Trophoblast cell (in vitro differentiated cells and primary cell): ENCODE measurements at regions not wholly inside any gene's neighbourhood (a gene's known extent, or its start where the extent isn't known, plus 50 kb on each side); places are given as distances from the start of the nearest gene placed in this dataset.

Source experiments
- DNase-seq, 2 donors: peaks; one replicate each; pipeline ENCODE4 v3.0.0-alpha.2; 2016
- H2AFZ ChIP-seq: 2 replicates; pipeline ENCODE4 v1.6.1; 2013; ENCODE audit warnings: low read length, moderate library complexity, mild to moderate bottlenecking; ENCODE audit not compliant: insufficient read depth, poor library complexity
- H2AK5ac ChIP-seq: 2 replicates; pipeline ENCODE4 v1.6.1; 2013; ENCODE audit warnings: mild to moderate bottlenecking, low read length
- H2BK120ac ChIP-seq: 2 replicates; pipeline ENCODE4 v1.6.1; 2013; ENCODE audit warnings: low read length, mild to moderate bottlenecking, moderate library complexity; ENCODE audit not compliant: insufficient read depth, poor library complexity
- H2BK12ac ChIP-seq: 2 replicates; pipeline ENCODE4 v1.6.1; 2013; ENCODE audit warnings: mild to moderate bottlenecking, low read length, moderate library complexity
- H2BK5ac ChIP-seq: 2 replicates; pipeline ENCODE4 v1.6.1; 2013; ENCODE audit warnings: low read length, low read depth, moderate library complexity, mild to moderate bottlenecking; ENCODE audit not compliant: poor library complexity
- H3K14ac ChIP-seq: 2 replicates; pipeline ENCODE4 v1.6.1; 2013; ENCODE audit warnings: mild to moderate bottlenecking, low read length
- H3K18ac ChIP-seq: 2 replicates; pipeline ENCODE4 v1.6.1; 2013; ENCODE audit warnings: mild to moderate bottlenecking, low read length
- H3K23ac ChIP-seq: 2 replicates; pipeline ENCODE4 v1.6.1; 2013; ENCODE audit warnings: low read length
- H3K27ac ChIP-seq: 2 replicates; pipeline ENCODE4 v1.5.1; 2013; ENCODE audit warnings: low read depth, mild to moderate bottlenecking, inconsistent platforms, low read length, moderate library complexity
- H3K27me3 ChIP-seq: 2 replicates; pipeline ENCODE4 v1.6.1; 2013; ENCODE audit warnings: inconsistent platforms, mild to moderate bottlenecking, low read length, moderate library complexity; ENCODE audit not compliant: insufficient read depth
- H3K36me3 ChIP-seq, 2 experiments: 1 replicate in 1 of 2; 2 replicates in 1 of 2; pipeline ENCODE4 v1.6.1; 2013; ENCODE audit warnings: low read length in 2 of 2, mild to moderate bottlenecking in 2 of 2, moderate library complexity in 1 of 2; ENCODE audit not compliant: insufficient read depth in 2 of 2, control insufficient read depth in 1 of 2
- H3K4ac ChIP-seq: 2 replicates; pipeline ENCODE4 v1.6.1; 2013; ENCODE audit warnings: low read depth, mild to moderate bottlenecking, low read length, moderate library complexity
- H3K4me1 ChIP-seq, 2 experiments: 1 replicate in 1 of 2; 2 replicates in 1 of 2; pipeline ENCODE4 v1.6.1; 2013; ENCODE audit warnings: low read length in 2 of 2, mild to moderate bottlenecking in 2 of 2, moderate library complexity in 1 of 2; ENCODE audit not compliant: insufficient read depth in 2 of 2, control insufficient read depth in 1 of 2
- H3K4me2 ChIP-seq: 2 replicates; pipeline ENCODE4 v1.6.1; 2013; ENCODE audit warnings: inconsistent platforms, mild to moderate bottlenecking, low read length, moderate library complexity
- H3K4me3 ChIP-seq: 2 replicates; pipeline ENCODE4 v1.5.1; 2013; ENCODE audit warnings: mild to moderate bottlenecking, low read depth, low read length, inconsistent platforms
- H3K79me1 ChIP-seq: one replicate; pipeline ENCODE4 v1.6.1; 2013; ENCODE audit warnings: low read length
- H3K79me2 ChIP-seq: 2 replicates; pipeline ENCODE4 v1.6.1; 2013; ENCODE audit warnings: low read length, mild to moderate bottlenecking; ENCODE audit not compliant: control insufficient read depth, insufficient read depth, poor library complexity
- H3K9ac ChIP-seq: 2 replicates; pipeline ENCODE4 v1.6.1; 2013; ENCODE audit warnings: mild to moderate bottlenecking, low read length
- H3K9me3 ChIP-seq: 2 replicates; pipeline ENCODE4 v1.6.1; 2013; ENCODE audit warnings: low read depth, mild to moderate bottlenecking, control low read depth, inconsistent platforms, low read length; ENCODE audit not compliant: insufficient read depth
- H4K12ac ChIP-seq: 2 replicates; pipeline ENCODE4 v1.6.1; 2013; ENCODE audit warnings: low read depth, mild to moderate bottlenecking, low read length, moderate library complexity
- H4K8ac ChIP-seq: 2 replicates; pipeline ENCODE4 v1.6.1; 2013; ENCODE audit warnings: low read depth, mild to moderate bottlenecking, low read length, moderate library complexity
- H4K91ac ChIP-seq: one replicate; pipeline ENCODE4 v1.6.1; 2013; ENCODE audit warnings: low read depth, mild to moderate bottlenecking, low read length, moderate library complexity
- WGBS: extraction: QIAGEN DNeasy Blood & Tissue Kit; methylation state at CpG from one replicate; pipeline ENCODE4 v1.1.7; 2013; ENCODE audit warnings: missing lambda C conversion rate; ENCODE audit not compliant: insufficient read length, insufficient coverage; ENCODE audit errors: extremely low coverage; 5-methylcytosine and 5-hydroxymethylcytosine counted together

- peaks cover 0 to 5% of the 10 kb centered on the region in 2 experiments for H3K4me1 ChIP-seq
- no peak overlapping the region for H4K12ac ChIP-seq
- H3K4me3 ChIP-seq, result no peak overlapping the region
- H4K8ac ChIP-seq, result no peak overlapping the region
- no peak overlapping the region for H3K23ac ChIP-seq
- no peak overlapping the region for H3K18ac ChIP-seq
- H2BK5ac ChIP-seq, result no peak overlapping the region
- no peak overlapping the region for H2AK5ac ChIP-seq
- no peaks in the 10 kb centered on the region for H3K9me3 ChIP-seq
- peaks cover 3% of the 10 kb centered on the region for H3K79me1 ChIP-seq
- H4K91ac ChIP-seq, result no peak overlapping the region
- peak; percentile 12 to 50 for DNase-seq
- H2AFZ ChIP-seq, result no peak overlapping the region
- H3K36me3 ChIP-seq, result no peaks in the 10 kb centered on the region
- H3K27ac ChIP-seq, result no peak overlapping the region
- no peaks in the 10 kb centered on the region for H3K27me3 ChIP-seq
- no peak overlapping the region for H3K9ac ChIP-seq
- no peak overlapping the region for H3K4ac ChIP-seq
- H3K4me2 ChIP-seq, result no peak overlapping the region
- no peak overlapping the region for H3K14ac ChIP-seq
- H2BK12ac ChIP-seq, result no peak overlapping the region
- H3K79me2 ChIP-seq, result no peaks in the 10 kb centered on the region
- no peak overlapping the region for H2BK120ac ChIP-seq
- no CpG with 5 or more reads among the region's 3 CpGs for WGBS
Measured at GRCh38 chr6:54491431-54491830, 183.2 kb downstream of the TINAG start.

GRCh38 chr6:54493138-54493537 lies 184.9 kb downstream of the TINAG start:
- H3K27ac ChIP-seq, result no peak overlapping the region
- H3K79me1 ChIP-seq, result peaks cover 3% of the 10 kb centered on the region
- H4K12ac ChIP-seq, result no peak overlapping the region
- no peak overlapping the region for H2BK5ac ChIP-seq
- no peak overlapping the region for H2BK12ac ChIP-seq
- no peak overlapping the region for H3K14ac ChIP-seq
- H3K18ac ChIP-seq, result no peak overlapping the region
- peaks cover 0 to 5% of the 10 kb centered on the region in 2 experiments for H3K4me1 ChIP-seq
- no peak overlapping the region for H4K8ac ChIP-seq
- H3K9ac ChIP-seq, result no peak overlapping the region
- H2AFZ ChIP-seq, result no peak overlapping the region
- no peak overlapping the region for H2AK5ac ChIP-seq
- no peak overlapping the region for H3K4me2 ChIP-seq
- H3K79me2 ChIP-seq, result no peaks in the 10 kb centered on the region
- no peaks in the 10 kb centered on the region for H3K36me3 ChIP-seq
- no peak overlapping the region for H4K91ac ChIP-seq
- H3K4ac ChIP-seq, result no peak overlapping the region
- no peak overlapping the region for H3K4me3 ChIP-seq
- H3K9me3 ChIP-seq, result no peaks in the 10 kb centered on the region
- H3K27me3 ChIP-seq, result no peaks in the 10 kb centered on the region
- H3K23ac ChIP-seq, result no peak overlapping the region
- no peak overlapping the region for H2BK120ac ChIP-seq
- DNase-seq, result no peak

GRCh38 chr6:54503144-54503543 lies 194.9 kb downstream of the TINAG start:
- Histone ChIP-seq H3K9me3 (no peaks in the 10 kb centered on the region), H3K4me1 (no peaks in the 10 kb centered on the region), H2BK12ac (no peak overlapping the region), H3K18ac (no peak overlapping the region), H4K8ac (no peak overlapping the region), H4K91ac (no peak overlapping the region), H3K79me1 (no peaks in the 10 kb centered on the region), H3K27me3 (no peaks in the 10 kb centered on the region), H3K9ac (no peak overlapping the region), H3K27ac (no peak overlapping the region), H3K23ac (no peak overlapping the region), H3K14ac (no peak overlapping the region), H2AK5ac (no peak overlapping the region), H3K4ac (no peak overlapping the region), H3K36me3 (no peaks in the 10 kb centered on the region), H3K4me3 (no peak overlapping the region), H2BK5ac (no peak overlapping the region), H2AFZ (no peak overlapping the region), H3K79me2 (no peaks in the 10 kb centered on the region), H2BK120ac (no peak overlapping the region), H4K12ac (no peak overlapping the region), H3K4me2 (no peak overlapping the region)
- no peak for DNase-seq
- no CpG with 5 or more reads among the region's 1 CpG for WGBS

- H2AK5ac ChIP-seq, result no peak overlapping the region
- H2BK120ac ChIP-seq, result no peak overlapping the region
- no peak overlapping the region for H4K8ac ChIP-seq
- no peaks in the 10 kb centered on the region for H3K27me3 ChIP-seq
- H3K27ac ChIP-seq, result no peak overlapping the region
- H4K91ac ChIP-seq, result no peak overlapping the region
- no peaks in the 10 kb centered on the region for H3K36me3 ChIP-seq
- H3K23ac ChIP-seq, result no peak overlapping the region
- H3K79me1 ChIP-seq, result no peaks in the 10 kb centered on the region
- DNase-seq, result no peak
- no peaks in the 10 kb centered on the region for H3K9me3 ChIP-seq
- H3K9ac ChIP-seq, result no peak overlapping the region
- no peak overlapping the region for H2AFZ ChIP-seq
- H3K4me2 ChIP-seq, result no peak overlapping the region
- no peak overlapping the region for H2BK5ac ChIP-seq
- H3K18ac ChIP-seq, result no peak overlapping the region
- H3K79me2 ChIP-seq, result no peaks in the 10 kb centered on the region
- H2BK12ac ChIP-seq, result no peak overlapping the region
- H3K4me1 ChIP-seq, result no peaks in the 10 kb centered on the region
- H4K12ac ChIP-seq, result no peak overlapping the region
- H3K4me3 ChIP-seq, result no peak overlapping the region
- no peak overlapping the region for H3K4ac ChIP-seq
- no CpG with 5 or more reads among the region's 2 CpGs for WGBS
- H3K14ac ChIP-seq, result no peak overlapping the region
Measured at GRCh38 chr6:54515013-54515412, 206.8 kb downstream of the TINAG start.
